ENCODE measurements at regions not wholly inside any gene's neighbourhood (a gene's known extent, or its start where the extent isn't known, plus 50 kb on each side); places are given as distances from the start of the nearest gene placed in this dataset.

- no peak for TF ChIP-seq POLR2AphosphoS5 (IDR thresholded peaks at IDR 0.05; ENCODE audit: low read depth, low read length)
- TF ChIP-seq POLR2A (IDR thresholded peaks at IDR 0.05; ENCODE audit: low read depth, low read length) = no peak
These were observed 488.0 kb downstream of the BCKDHB start for GRCh38 chr6:80594461-80594860.
